A549 (cell line): ENCODE measurements at regions not wholly inside any gene's neighbourhood (a gene's known extent, or its start where the extent isn't known, plus 50 kb on each side); places are given as distances from the start of the nearest gene placed in this dataset.

Source experiments
- CBX2 ChIP-seq: fragments of 200-600 bp; sonication (generic); IDR thresholded peaks from 2 replicates; pipeline ENCODE4 v1.6.1; 2016; ENCODE audit warnings: low read depth, mild to moderate bottlenecking, borderline replicate concordance
- KDM5A ChIP-seq: fragments of 200-600 bp; sonication (generic); IDR thresholded peaks from 2 replicates; pipeline ENCODE4 v1.6.1; 2016; ENCODE audit warnings: antibody characterized with exemption, mild to moderate bottlenecking
- MAX ChIP-seq: IDR thresholded peaks from 2 replicates; pipeline ENCODE4 v1.6.1; 2012
- POLR2A ChIP-seq: IDR thresholded peaks from 2 replicates; pipeline ENCODE4 v1.6.1; 2012; ENCODE audit warnings: mild to moderate bottlenecking, low read length
- TP53 ChIP-seq: fragments of 250-450 bp; sonication (Bioruptor Pico); IDR thresholded peaks from 2 replicates; pipeline ENCODE4 v1.5.0; 2021; ENCODE audit warnings: mild to moderate bottlenecking, moderate library complexity
- TF ChIP-seq, protein P1 (sequence below): fragments of >200 bp; sonication (Bioruptor Twin); formaldehyde crosslinking; IDR thresholded peaks from 3 replicates; pipeline ENCODE4 v1.5.1; 2016

GRCh38 chr15:95347837-95348236, 982.7 kb upstream of the NR2F2 start:
- TF ChIP-seq, protein P1, sequence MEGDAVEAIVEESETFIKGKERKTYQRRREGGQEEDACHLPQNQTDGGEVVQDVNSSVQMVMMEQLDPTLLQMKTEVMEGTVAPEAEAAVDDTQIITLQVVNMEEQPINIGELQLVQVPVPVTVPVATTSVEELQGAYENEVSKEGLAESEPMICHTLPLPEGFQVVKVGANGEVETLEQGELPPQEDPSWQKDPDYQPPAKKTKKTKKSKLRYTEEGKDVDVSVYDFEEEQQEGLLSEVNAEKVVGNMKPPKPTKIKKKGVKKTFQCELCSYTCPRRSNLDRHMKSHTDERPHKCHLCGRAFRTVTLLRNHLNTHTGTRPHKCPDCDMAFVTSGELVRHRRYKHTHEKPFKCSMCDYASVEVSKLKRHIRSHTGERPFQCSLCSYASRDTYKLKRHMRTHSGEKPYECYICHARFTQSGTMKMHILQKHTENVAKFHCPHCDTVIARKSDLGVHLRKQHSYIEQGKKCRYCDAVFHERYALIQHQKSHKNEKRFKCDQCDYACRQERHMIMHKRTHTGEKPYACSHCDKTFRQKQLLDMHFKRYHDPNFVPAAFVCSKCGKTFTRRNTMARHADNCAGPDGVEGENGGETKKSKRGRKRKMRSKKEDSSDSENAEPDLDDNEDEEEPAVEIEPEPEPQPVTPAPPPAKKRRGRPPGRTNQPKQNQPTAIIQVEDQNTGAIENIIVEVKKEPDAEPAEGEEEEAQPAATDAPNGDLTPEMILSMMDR = no peak
- TF ChIP-seq TP53 (no peak), POLR2A (no peak), CBX2 (no peak), KDM5A (no peak), MAX (no peak)
